ENCODE measurements at regions not wholly inside any gene's neighbourhood (a gene's known extent, or its start where the extent isn't known, plus 50 kb on each side); places are given as distances from the start of the nearest gene placed in this dataset.

GRCh38 chr4:15344041-15344440 is 83.8 kb upstream of the C1QTNF7 start:
- peaks cover 3% of the 10 kb centered on the region for H3K4me1 ChIP-seq (ENCODE audit: control insufficient read depth, insufficient read depth, low read length)
- H3K4me3 ChIP-seq (ENCODE audit: low read length) = no peak overlapping the region
- DNase-seq = peak; percentile 69
- 54% methylated on average over 2 of the region's 2 CpGs for WGBS (ENCODE audit: insufficient coverage)
- H3K27ac ChIP-seq (ENCODE audit: low read length) = no peak overlapping the region
- H3K27me3 ChIP-seq (ENCODE audit: control insufficient read depth, insufficient read depth, low read length) = no peaks in the 10 kb centered on the region
- no peaks in the 10 kb centered on the region for H3K36me3 ChIP-seq (ENCODE audit: control insufficient read depth, insufficient read depth, low read length)
- H3K9me3 ChIP-seq (replicated peaks; ENCODE audit: control insufficient read depth, low read depth, low read length) = no peaks in the 10 kb centered on the region

- DNase-seq = no peak
- Histone ChIP-seq H3K27ac (ENCODE audit: low read length) (no peak overlapping the region), H3K27me3 (ENCODE audit: control insufficient read depth, insufficient read depth, low read length) (no peaks in the 10 kb centered on the region), H3K9me3 (replicated peaks; ENCODE audit: control insufficient read depth, low read depth, low read length) (no peaks in the 10 kb centered on the region), H3K4me3 (ENCODE audit: low read length) (no peak overlapping the region), H3K36me3 (ENCODE audit: control insufficient read depth, insufficient read depth, low read length) (no peaks in the 10 kb centered on the region), H3K4me1 (ENCODE audit: control insufficient read depth, insufficient read depth, low read length) (peaks cover 5% of the 10 kb centered on the region)
- 25% methylated on average over 1 of the region's 3 CpGs for WGBS (ENCODE audit: insufficient coverage)
Measured at GRCh38 chr4:15345134-15345533, 82.7 kb upstream of the C1QTNF7 start.

DNA sequence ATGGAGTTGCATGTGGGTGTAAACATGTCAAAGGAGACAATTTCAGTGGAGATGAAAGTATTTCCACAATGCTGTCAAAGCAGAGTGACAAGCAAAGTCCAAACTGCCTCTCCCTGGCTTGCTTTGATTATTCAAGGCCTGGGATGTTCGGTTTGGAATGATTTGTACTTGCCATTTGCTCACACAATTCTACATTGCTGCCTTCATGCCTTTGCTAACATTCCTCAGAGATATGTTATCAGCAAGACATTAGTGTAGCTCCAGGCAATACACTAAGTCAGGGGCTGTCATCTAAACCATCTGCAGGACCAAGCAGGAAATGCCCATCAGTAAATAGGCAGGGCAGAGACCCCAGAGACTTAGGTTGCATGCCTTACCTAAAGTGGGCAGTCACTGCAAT is 79.6 kb upstream of the C1QTNF7 start:
- Histone ChIP-seq H3K9me3 (replicated peaks; ENCODE audit: control insufficient read depth, low read depth, low read length) (no peaks in the 10 kb centered on the region), H3K27ac (ENCODE audit: low read length) (no peak overlapping the region), H3K4me3 (ENCODE audit: low read length) (no peak overlapping the region), H3K4me1 (ENCODE audit: control insufficient read depth, insufficient read depth, low read length) (peaks cover 2% of the 10 kb centered on the region), H3K36me3 (ENCODE audit: control insufficient read depth, insufficient read depth, low read length) (no peaks in the 10 kb centered on the region), H3K27me3 (ENCODE audit: control insufficient read depth, insufficient read depth, low read length) (no peaks in the 10 kb centered on the region)
- DNase-seq = no peak
- no CpG with 5 or more reads among the region's 1 CpG for WGBS (ENCODE audit: insufficient coverage)

DNA sequence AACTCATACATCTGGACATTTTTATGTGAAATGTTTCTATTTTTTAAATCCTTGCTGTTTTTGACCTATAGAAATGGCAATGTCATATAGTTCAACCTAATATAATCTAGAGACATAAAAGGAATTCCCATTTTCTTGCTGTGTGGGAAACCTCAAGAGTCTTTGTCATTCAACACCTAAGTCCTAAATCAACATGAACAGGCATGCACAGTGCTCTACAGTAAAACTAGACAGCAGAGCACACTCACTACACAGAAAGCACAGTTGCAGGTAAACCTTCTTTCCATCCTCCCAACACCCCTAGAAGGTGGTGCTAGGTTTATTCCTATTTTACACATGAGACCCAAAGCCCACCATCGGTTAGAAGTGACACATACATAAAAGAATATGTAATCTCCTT is 79.1 kb upstream of the C1QTNF7 start:
- H3K36me3 ChIP-seq (ENCODE audit: control insufficient read depth, insufficient read depth, low read length) = no peaks in the 10 kb centered on the region
- DNase-seq = no peak
- no peak overlapping the region for H3K27ac ChIP-seq (ENCODE audit: low read length)
- H3K4me1 ChIP-seq (ENCODE audit: control insufficient read depth, insufficient read depth, low read length) = peaks cover 2% of the 10 kb centered on the region
- H3K4me3 ChIP-seq (ENCODE audit: low read length) = no peak overlapping the region
- H3K9me3 ChIP-seq (replicated peaks; ENCODE audit: control insufficient read depth, low read depth, low read length) = no peaks in the 10 kb centered on the region
- no peaks in the 10 kb centered on the region for H3K27me3 ChIP-seq (ENCODE audit: control insufficient read depth, insufficient read depth, low read length)
- no CpG with 5 or more reads among the region's 1 CpG for WGBS (ENCODE audit: insufficient coverage)

GRCh38 chr4:15349531-15349935 is 78.3 kb upstream of the C1QTNF7 start:
- WGBS (ENCODE audit: insufficient coverage) = no CpG with 5 or more reads among the region's 3 CpGs
- Histone ChIP-seq H3K36me3 (ENCODE audit: control insufficient read depth, insufficient read depth, low read length) (no peaks in the 10 kb centered on the region), H3K4me3 (ENCODE audit: low read length) (no peak overlapping the region), H3K27me3 (ENCODE audit: control insufficient read depth, insufficient read depth, low read length) (no peaks in the 10 kb centered on the region), H3K4me1 (ENCODE audit: control insufficient read depth, insufficient read depth, low read length) (peaks cover 2% of the 10 kb centered on the region), H3K9me3 (replicated peaks; ENCODE audit: control insufficient read depth, low read depth, low read length) (no peaks in the 10 kb centered on the region), H3K27ac (ENCODE audit: low read length) (no peak overlapping the region)
- peak; percentile 78 for DNase-seq

GRCh38 chr4:15349965-15350364 is 77.9 kb upstream of the C1QTNF7 start:
- Histone ChIP-seq H3K27ac (ENCODE audit: low read length) (no peak overlapping the region), H3K4me3 (ENCODE audit: low read length) (no peak overlapping the region), H3K27me3 (ENCODE audit: control insufficient read depth, insufficient read depth, low read length) (no peaks in the 10 kb centered on the region), H3K4me1 (ENCODE audit: control insufficient read depth, insufficient read depth, low read length) (peaks cover 2% of the 10 kb centered on the region), H3K36me3 (ENCODE audit: control insufficient read depth, insufficient read depth, low read length) (no peaks in the 10 kb centered on the region), H3K9me3 (replicated peaks; ENCODE audit: control insufficient read depth, low read depth, low read length) (no peaks in the 10 kb centered on the region)
- no peak for DNase-seq
- WGBS (ENCODE audit: insufficient coverage) = 89% methylated on average over 1 of the region's 1 CpG

DNA sequence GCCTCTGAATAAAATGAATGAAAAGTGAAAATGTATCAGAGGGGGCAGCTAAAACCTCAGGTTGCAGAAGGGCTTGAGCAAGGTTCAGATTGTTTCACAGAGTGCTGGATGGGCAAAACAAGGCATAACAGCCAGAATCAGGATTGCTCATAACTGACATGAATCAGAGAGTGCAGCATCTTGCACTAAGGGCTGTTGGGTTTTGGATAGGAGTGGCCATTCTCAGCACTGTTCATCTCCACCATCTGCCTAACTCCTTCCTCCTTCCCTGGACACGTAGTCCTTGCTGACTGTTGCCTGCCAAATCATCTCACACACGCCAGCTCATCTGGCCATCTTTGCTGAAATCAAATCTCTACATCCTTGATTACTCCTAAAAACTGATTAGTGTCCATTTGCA is 75.3 kb upstream of the C1QTNF7 start:
- Histone ChIP-seq H3K4me1 (ENCODE audit: control insufficient read depth, insufficient read depth, low read length) (peaks cover 2% of the 10 kb centered on the region), H3K9me3 (replicated peaks; ENCODE audit: control insufficient read depth, low read depth, low read length) (no peaks in the 10 kb centered on the region), H3K27me3 (ENCODE audit: control insufficient read depth, insufficient read depth, low read length) (no peaks in the 10 kb centered on the region), H3K36me3 (ENCODE audit: control insufficient read depth, insufficient read depth, low read length) (no peaks in the 10 kb centered on the region), H3K27ac (ENCODE audit: low read length) (no peak overlapping the region), H3K4me3 (ENCODE audit: low read length) (no peak overlapping the region)
- WGBS (ENCODE audit: insufficient coverage) = 25% methylated on average over 2 of the region's 2 CpGs
- no peak for DNase-seq

DNA sequence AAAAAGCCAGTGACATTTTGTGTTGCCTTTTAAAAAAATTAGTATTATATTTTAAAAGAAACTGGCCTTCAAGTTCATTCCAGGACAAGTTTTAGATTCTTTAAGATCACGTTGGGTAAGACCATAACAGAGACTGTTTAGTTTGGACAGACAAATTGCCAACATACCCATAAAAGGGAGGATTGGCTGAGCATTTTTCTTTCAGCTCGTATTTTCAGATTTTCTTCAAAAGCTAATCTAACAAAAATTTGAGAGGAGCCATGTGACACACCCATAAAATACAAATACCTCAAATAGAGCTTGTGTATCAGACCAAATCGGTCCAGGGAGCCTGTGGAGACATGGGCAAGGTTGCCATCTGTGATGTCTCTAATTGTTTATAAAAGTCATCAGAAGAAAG is 74.6 kb upstream of the C1QTNF7 start:
- Histone ChIP-seq H3K36me3 (ENCODE audit: control insufficient read depth, insufficient read depth, low read length) (no peaks in the 10 kb centered on the region), H3K4me1 (ENCODE audit: control insufficient read depth, insufficient read depth, low read length) (peaks cover 2% of the 10 kb centered on the region), H3K4me3 (ENCODE audit: low read length) (no peak overlapping the region), H3K27ac (ENCODE audit: low read length) (no peak overlapping the region), H3K27me3 (ENCODE audit: control insufficient read depth, insufficient read depth, low read length) (no peaks in the 10 kb centered on the region), H3K9me3 (replicated peaks; ENCODE audit: control insufficient read depth, low read depth, low read length) (no peaks in the 10 kb centered on the region)
- WGBS (ENCODE audit: insufficient coverage) = 80% methylated on average over 1 of the region's 3 CpGs
- no peak for DNase-seq

GRCh38 chr4:15354371-15355297 is 73.2 kb upstream of the C1QTNF7 start:
- 54% methylated on average over 5 of the region's 8 CpGs for WGBS (ENCODE audit: insufficient coverage)
- H3K9me3 ChIP-seq (replicated peaks; ENCODE audit: control insufficient read depth, low read depth, low read length) = no peaks in the 10 kb centered on the region
- no peaks in the 10 kb centered on the region for H3K27me3 ChIP-seq (ENCODE audit: control insufficient read depth, insufficient read depth, low read length)
- H3K4me1 ChIP-seq (ENCODE audit: control insufficient read depth, insufficient read depth, low read length) = no peaks in the 10 kb centered on the region
- no peak overlapping the region for H3K27ac ChIP-seq (ENCODE audit: low read length)
- no peak overlapping the region for H3K4me3 ChIP-seq (ENCODE audit: low read length)
- no peaks in the 10 kb centered on the region for H3K36me3 ChIP-seq (ENCODE audit: control insufficient read depth, insufficient read depth, low read length)
- DNase-seq = no peak

DNA sequence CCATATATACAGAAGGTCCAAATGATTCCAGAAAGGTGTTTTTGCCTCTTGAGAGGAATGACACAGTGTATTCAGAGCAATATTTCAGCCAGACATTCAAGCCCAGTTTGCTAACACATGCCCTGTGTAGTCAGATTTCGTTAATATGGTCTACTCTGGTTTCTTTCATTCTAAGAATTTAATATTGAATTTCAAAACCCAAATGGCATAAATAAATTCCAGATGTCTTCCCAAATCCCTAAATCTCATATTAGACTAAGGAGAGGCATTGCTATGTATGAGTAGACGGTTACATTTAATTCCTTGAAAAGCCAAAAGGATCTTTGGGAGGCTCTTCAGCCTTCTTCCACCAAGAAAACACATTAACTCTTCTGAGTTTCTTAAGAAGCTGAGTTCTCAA is 66.3 kb upstream of the C1QTNF7 start:
- no peak overlapping the region for H3K4me3 ChIP-seq (ENCODE audit: low read length)
- WGBS (ENCODE audit: insufficient coverage) = no CpG with 5 or more reads among the region's 2 CpGs

More for the DNA sequence above, 66.3 kb upstream of the C1QTNF7 start:
- Histone ChIP-seq H3K36me3 (ENCODE audit: control insufficient read depth, insufficient read depth, low read length) (no peaks in the 10 kb centered on the region), H3K9me3 (replicated peaks; ENCODE audit: control insufficient read depth, low read depth, low read length) (no peaks in the 10 kb centered on the region), H3K27me3 (ENCODE audit: control insufficient read depth, insufficient read depth, low read length) (no peaks in the 10 kb centered on the region), H3K27ac (ENCODE audit: low read length) (no peak overlapping the region), H3K4me1 (ENCODE audit: control insufficient read depth, insufficient read depth, low read length) (no peaks in the 10 kb centered on the region)
- no peak for DNase-seq

Data from muscle of leg (tissue), 3 donors.